A673 (cell line): ENCODE measurements at regions not wholly inside any gene's neighbourhood (a gene's known extent, or its start where the extent isn't known, plus 50 kb on each side); places are given as distances from the start of the nearest gene placed in this dataset.

Experiments used
- EZH2 ChIP-seq: fragments of 200-600 bp; sonication (generic); IDR thresholded peaks from 2 replicates; pipeline ENCODE4 v1.6.1; 2017; ENCODE audit warnings: borderline replicate concordance, low read depth, mild to moderate bottlenecking, mixed read lengths, antibody characterized with exemption, low read length; ENCODE audit not compliant: poor library complexity, severe bottlenecking
- TF ChIP-seq, protein P1 (sequence below): fragments of 300-800, 200-600 bp; sonication (generic); conservative IDR thresholded peaks from 2 replicates; pipeline ENCODE4 v1.5.1; 2017; ENCODE audit warnings: low read depth, mild to moderate bottlenecking, antibody characterized with exemption, low read length, moderate library complexity, mixed read lengths

DNA sequence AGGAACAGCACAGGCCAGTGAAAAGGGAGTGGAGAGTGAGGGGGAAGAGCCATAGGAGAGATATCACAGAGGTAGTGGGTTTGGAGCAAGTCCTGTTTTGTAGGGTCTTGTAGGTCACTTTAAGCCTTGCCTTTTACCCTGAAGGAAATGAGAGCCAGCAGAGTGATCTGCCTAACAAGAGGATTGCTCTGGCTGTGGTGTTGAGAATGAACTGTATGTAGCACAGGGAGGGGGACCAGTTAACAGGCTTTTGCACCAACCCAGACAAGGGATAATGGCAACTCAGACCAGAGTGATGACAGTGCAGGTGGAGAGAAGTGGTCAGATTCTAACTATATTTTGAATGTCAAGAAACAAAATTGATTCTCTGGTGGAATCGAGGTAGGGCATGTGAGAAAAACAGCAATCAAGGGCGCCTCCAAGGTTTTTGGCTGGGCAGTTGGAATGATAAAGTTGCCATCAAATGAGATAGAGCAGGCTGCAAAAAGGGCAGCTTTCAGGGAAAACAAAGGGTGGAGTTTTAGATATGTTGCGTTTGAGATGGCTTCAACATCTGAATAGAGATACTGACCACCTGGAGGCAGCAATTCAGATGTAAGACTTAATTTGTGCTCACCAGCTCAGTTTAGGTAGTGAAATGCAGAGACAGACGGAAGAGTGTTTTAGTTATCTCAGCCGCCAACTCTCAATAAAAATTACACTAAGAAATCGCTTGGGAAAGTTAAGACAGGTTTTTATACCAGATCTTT is 134.4 kb upstream of the BTBD3 start:
- TF ChIP-seq, protein P1, sequence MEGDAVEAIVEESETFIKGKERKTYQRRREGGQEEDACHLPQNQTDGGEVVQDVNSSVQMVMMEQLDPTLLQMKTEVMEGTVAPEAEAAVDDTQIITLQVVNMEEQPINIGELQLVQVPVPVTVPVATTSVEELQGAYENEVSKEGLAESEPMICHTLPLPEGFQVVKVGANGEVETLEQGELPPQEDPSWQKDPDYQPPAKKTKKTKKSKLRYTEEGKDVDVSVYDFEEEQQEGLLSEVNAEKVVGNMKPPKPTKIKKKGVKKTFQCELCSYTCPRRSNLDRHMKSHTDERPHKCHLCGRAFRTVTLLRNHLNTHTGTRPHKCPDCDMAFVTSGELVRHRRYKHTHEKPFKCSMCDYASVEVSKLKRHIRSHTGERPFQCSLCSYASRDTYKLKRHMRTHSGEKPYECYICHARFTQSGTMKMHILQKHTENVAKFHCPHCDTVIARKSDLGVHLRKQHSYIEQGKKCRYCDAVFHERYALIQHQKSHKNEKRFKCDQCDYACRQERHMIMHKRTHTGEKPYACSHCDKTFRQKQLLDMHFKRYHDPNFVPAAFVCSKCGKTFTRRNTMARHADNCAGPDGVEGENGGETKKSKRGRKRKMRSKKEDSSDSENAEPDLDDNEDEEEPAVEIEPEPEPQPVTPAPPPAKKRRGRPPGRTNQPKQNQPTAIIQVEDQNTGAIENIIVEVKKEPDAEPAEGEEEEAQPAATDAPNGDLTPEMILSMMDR, result no peak
- TF ChIP-seq EZH2, result no peak
